ENCODE measurements at regions not wholly inside any gene's neighbourhood (a gene's known extent, or its start where the extent isn't known, plus 50 kb on each side); places are given as distances from the start of the nearest gene placed in this dataset.
A peak's percentile ranks its signal among the peaks of the same experiment; 100 is the strongest.

DNA sequence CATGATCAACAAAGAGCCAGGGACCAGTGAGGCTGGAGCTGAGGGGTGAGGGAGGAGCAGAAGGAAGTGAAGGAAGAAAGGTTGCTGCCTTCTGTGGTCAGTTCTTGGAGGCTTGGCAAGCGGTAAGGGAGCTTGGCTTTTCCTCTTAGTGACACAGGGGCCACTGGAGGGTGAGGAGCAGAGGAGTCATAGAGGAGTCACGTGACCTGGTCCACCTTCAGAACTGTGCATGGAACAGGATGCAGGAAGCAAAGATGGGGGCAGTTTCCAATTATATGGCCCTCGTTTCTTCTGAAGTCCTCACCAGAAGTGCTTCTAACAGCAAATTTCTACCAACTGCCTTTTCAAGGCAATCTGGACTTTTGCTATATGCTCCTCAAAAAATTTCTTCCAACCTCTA is 326.9 kb upstream of the SMIM21 start (continued):
- TF ChIP-seq, protein P1, sequence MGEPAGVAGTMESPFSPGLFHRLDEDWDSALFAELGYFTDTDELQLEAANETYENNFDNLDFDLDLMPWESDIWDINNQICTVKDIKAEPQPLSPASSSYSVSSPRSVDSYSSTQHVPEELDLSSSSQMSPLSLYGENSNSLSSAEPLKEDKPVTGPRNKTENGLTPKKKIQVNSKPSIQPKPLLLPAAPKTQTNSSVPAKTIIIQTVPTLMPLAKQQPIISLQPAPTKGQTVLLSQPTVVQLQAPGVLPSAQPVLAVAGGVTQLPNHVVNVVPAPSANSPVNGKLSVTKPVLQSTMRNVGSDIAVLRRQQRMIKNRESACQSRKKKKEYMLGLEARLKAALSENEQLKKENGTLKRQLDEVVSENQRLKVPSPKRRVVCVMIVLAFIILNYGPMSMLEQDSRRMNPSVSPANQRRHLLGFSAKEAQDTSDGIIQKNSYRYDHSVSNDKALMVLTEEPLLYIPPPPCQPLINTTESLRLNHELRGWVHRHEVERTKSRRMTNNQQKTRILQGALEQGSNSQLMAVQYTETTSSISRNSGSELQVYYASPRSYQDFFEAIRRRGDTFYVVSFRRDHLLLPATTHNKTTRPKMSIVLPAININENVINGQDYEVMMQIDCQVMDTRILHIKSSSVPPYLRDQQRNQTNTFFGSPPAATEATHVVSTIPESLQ (CRISPR knock-in tag; IDR thresholded peaks at IDR 0.05) = no peak
- TF ChIP-seq RAD51 (IDR thresholded peaks at IDR 0.05; ENCODE audit: borderline replicate concordance, low read depth) (peak; percentile 45; the same call in 1 of the 2 replicates), POLR2A (conservative IDR thresholded peaks at IDR 0.05) (no peak), ZZZ3 (IDR thresholded peaks at IDR 0.05) (no peak), GABPA (tag; conservative IDR thresholded peaks at IDR 0.05; ENCODE audit: low read depth) (no peak), ZNF347 (CRISPR knock-in tag; IDR thresholded peaks at IDR 0.05; ENCODE audit: low read depth) (no peak)

DNA sequence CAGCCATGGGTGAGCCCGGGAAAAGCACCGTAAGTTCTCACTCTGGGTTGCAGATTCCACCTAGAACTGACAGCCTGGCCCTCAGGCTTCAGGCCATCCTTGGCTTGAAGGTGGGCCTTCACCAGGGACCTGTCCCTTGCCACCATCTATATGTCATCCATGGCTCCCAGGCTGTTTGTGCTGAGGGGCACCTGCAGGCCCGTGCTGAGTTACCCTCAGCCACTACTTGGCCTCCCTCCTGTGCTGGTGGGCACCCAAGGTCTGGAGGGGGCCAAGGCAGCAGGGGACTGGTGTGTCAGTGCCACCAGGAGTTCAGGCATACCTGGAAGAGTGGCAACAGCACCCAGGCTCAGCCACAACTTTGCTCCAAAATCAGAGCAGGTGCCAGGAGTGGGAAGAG is 326.2 kb upstream of the SMIM21 start:
- Histone ChIP-seq H3K36me3 (ENCODE audit: control insufficient read depth, insufficient read depth, low read length) (no peaks in the 10 kb centered on the region), H3K27ac (ENCODE audit: extremely low read depth, low read depth, low read length) (no peak overlapping the region), H3K9me3 (replicated peaks; ENCODE audit: control insufficient read depth, insufficient read depth, low read depth, low read length) (no peaks in the 10 kb centered on the region), H3K27me3 (ENCODE audit: control insufficient read depth in 2 of 2, insufficient read depth in 2 of 2, low read length in 2 of 2) (no peaks in the 10 kb centered on the region), H3K9me1 (ENCODE audit: control insufficient read depth, insufficient read depth, low read length) (no peaks in the 10 kb centered on the region), H3K4me1 (replicated peaks in 1 of 2; ENCODE audit: control insufficient read depth in 2 of 2, insufficient read depth in 2 of 2, low read length in 2 of 2) (no peaks in the 10 kb centered on the region), H3K79me2 (ENCODE audit: control insufficient read depth, insufficient read depth, low read length) (no peaks in the 10 kb centered on the region), H2AFZ (ENCODE audit: low read depth, low read length) (no peak overlapping the region), H3K4me3 (no peak overlapping the region), H4K20me1 (replicated peaks; ENCODE audit: control insufficient read depth, insufficient read depth, low read length) (no peaks in the 10 kb centered on the region), H3K4me2 (ENCODE audit: insufficient read depth, low read length) (no peak overlapping the region), H3K9ac (ENCODE audit: insufficient read depth in 1 of 2, low read depth in 2 of 2, low read length in 2 of 2) (no peak overlapping the region)
- intact Hi-C loops (cut with micrococcal nuclease) = no loop called here
- BruUV-seq (replicated peaks) = no TSS peak
- FAIRE-seq (no peak), ATAC-seq (no peak), DNase-seq (ENCODE audit: extremely low read depth in 1 of 4, low spot score in 3 of 4) (no peak)
- in situ Hi-C loops (cut with MboI) = no loop called here
- POLR2A ChIA-PET = interaction anchor here (0.6 kb wide), 1 partner anchor 19 kb away, joined by 3 read pairs; no protein-coding TSS in a partner anchor
- CTCF ChIA-PET (ENCODE audit: low intra/inter-chr PET ratio) = no interaction called here
- WGBS (ENCODE audit: insufficient coverage, low coverage, missing lambda C conversion rate) = 0% methylated on average over 3 of the region's 3 CpGs
- TF ChIP-seq KAT7 (CRISPR knock-in tag; IDR thresholded peaks at IDR 0.05; ENCODE audit: borderline replicate concordance) = no peak
- TF ChIP-seq, protein P2, sequence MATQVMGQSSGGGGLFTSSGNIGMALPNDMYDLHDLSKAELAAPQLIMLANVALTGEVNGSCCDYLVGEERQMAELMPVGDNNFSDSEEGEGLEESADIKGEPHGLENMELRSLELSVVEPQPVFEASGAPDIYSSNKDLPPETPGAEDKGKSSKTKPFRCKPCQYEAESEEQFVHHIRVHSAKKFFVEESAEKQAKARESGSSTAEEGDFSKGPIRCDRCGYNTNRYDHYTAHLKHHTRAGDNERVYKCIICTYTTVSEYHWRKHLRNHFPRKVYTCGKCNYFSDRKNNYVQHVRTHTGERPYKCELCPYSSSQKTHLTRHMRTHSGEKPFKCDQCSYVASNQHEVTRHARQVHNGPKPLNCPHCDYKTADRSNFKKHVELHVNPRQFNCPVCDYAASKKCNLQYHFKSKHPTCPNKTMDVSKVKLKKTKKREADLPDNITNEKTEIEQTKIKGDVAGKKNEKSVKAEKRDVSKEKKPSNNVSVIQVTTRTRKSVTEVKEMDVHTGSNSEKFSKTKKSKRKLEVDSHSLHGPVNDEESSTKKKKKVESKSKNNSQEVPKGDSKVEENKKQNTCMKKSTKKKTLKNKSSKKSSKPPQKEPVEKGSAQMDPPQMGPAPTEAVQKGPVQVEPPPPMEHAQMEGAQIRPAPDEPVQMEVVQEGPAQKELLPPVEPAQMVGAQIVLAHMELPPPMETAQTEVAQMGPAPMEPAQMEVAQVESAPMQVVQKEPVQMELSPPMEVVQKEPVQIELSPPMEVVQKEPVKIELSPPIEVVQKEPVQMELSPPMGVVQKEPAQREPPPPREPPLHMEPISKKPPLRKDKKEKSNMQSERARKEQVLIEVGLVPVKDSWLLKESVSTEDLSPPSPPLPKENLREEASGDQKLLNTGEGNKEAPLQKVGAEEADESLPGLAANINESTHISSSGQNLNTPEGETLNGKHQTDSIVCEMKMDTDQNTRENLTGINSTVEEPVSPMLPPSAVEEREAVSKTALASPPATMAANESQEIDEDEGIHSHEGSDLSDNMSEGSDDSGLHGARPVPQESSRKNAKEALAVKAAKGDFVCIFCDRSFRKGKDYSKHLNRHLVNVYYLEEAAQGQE (IDR thresholded peaks at IDR 0.05; ENCODE audit: borderline replicate concordance) = no peak
- TF ChIP-seq, protein P2 (CRISPR knock-in tag; IDR thresholded peaks at IDR 0.05; ENCODE audit: low read depth) = no peak
- TF ChIP-seq CTBP1 (IDR thresholded peaks at IDR 0.05; ENCODE audit: borderline replicate concordance) = no peak
- TF ChIP-seq RHOXF2B (CRISPR knock-in tag; conservative IDR thresholded peaks at IDR 0.05) = no peak
- TF ChIP-seq SAFB (IDR thresholded peaks at IDR 0.05; ENCODE audit: borderline replicate concordance, low read depth, low read length) = no peak
- no peak for TF ChIP-seq ZNF263 (CRISPR knock-in tag; IDR thresholded peaks at IDR 0.05; ENCODE audit: borderline replicate concordance)
- no peak for TF ChIP-seq ZBTB17 (CRISPR knock-in tag; IDR thresholded peaks at IDR 0.05)
- no peak for TF ChIP-seq CBFA2T2 (conservative IDR thresholded peaks at IDR 0.05)

Data from K562 (cell line).